Loucy (cell line): ENCODE measurements at regions not wholly inside any gene's neighbourhood (a gene's known extent, or its start where the extent isn't known, plus 50 kb on each side); places are given as distances from the start of the nearest gene placed in this dataset.

ENCODE experiments used
- H2AFZ ChIP-seq: fragments of 200-600 bp; sonication (generic); 2 replicates; pipeline ENCODE4 v1.6.0; 2016; ENCODE audit warnings: antibody characterized with exemption, mild to moderate bottlenecking, low read length, moderate library complexity
- H3F3A ChIP-seq: fragments of 200-600 bp; 2 replicates; pipeline ENCODE4 v1.6.0; 2016; ENCODE audit warnings: antibody characterized with exemption, low read depth, mild to moderate bottlenecking
- H3K27me3 ChIP-seq: fragments of 200-600 bp; sonication (generic); 2 replicates; pipeline ENCODE4 v1.6.1; 2014; ENCODE audit warnings: low read length, mild to moderate bottlenecking; ENCODE audit not compliant: insufficient read depth, poor library complexity, severe bottlenecking
- H3K36me3 ChIP-seq: fragments of 200-600 bp; sonication (generic); 2 replicates; pipeline ENCODE4 v1.6.1; 2016; ENCODE audit warnings: low read length; ENCODE audit not compliant: insufficient read depth
- H3K4me1 ChIP-seq: fragments of 200-600 bp; sonication (generic); 2 replicates; pipeline ENCODE4 v1.5.1; 2014; ENCODE audit warnings: low read length, mild to moderate bottlenecking; ENCODE audit not compliant: insufficient read depth, poor library complexity, severe bottlenecking
- H3K4me2 ChIP-seq: fragments of 200-600 bp; sonication (generic); 2 replicates; pipeline ENCODE4 v1.6.0; 2014; ENCODE audit warnings: antibody characterized with exemption, low read length, low read depth, mild to moderate bottlenecking; ENCODE audit not compliant: poor library complexity, severe bottlenecking
- H3K4me3 ChIP-seq: fragments of 200-600 bp; sonication (generic); 2 replicates; pipeline ENCODE4 v1.5.1; 2014; ENCODE audit warnings: low read length, mild to moderate bottlenecking, mixed read lengths; ENCODE audit not compliant: poor library complexity, severe bottlenecking
- H3K79me2 ChIP-seq: fragments of 200-600 bp; sonication (generic); 2 replicates; pipeline ENCODE4 v1.6.1; 2014; ENCODE audit warnings: low read length; ENCODE audit not compliant: insufficient read depth
- H3K9ac ChIP-seq: fragments of 200-600 bp; sonication (generic); 2 replicates; pipeline ENCODE4 v1.6.0; 2014; ENCODE audit warnings: mild to moderate bottlenecking, low read depth, low read length, moderate library complexity; ENCODE audit not compliant: poor library complexity, severe bottlenecking
- H3K9me2 ChIP-seq: fragments of 200-600 bp; sonication (generic); replicated peaks from 2 replicates; pipeline ENCODE4 v1.6.1; 2016; ENCODE audit warnings: low read depth, low read length, mixed read lengths
- H3K9me3 ChIP-seq: fragments of 200-600 bp; sonication (generic); 2 replicates; pipeline ENCODE4 v1.6.1; 2014; ENCODE audit warnings: mild to moderate bottlenecking, antibody characterized with exemption, low read length, low read depth; ENCODE audit not compliant: insufficient read depth
- H4K20me1 ChIP-seq: fragments of 200-600 bp; sonication (generic); 2 replicates; pipeline ENCODE4 v1.6.0; 2014; ENCODE audit warnings: antibody characterized with exemption, low read length, mild to moderate bottlenecking; ENCODE audit not compliant: insufficient read depth, poor library complexity, severe bottlenecking
- CTCF ChIP-seq: fragments of 200-600 bp; sonication (generic); conservative IDR thresholded peaks from 2 replicates; pipeline ENCODE4 v1.5.1; 2014; ENCODE audit warnings: mild to moderate bottlenecking, antibody characterized with exemption, low read length
- EZH2phosphoT487 ChIP-seq: fragments of 200-600 bp; IDR thresholded peaks from 2 replicates; pipeline ENCODE4 v1.6.1; 2018; ENCODE audit warnings: antibody characterized with exemption, mild to moderate bottlenecking, moderate library complexity, borderline replicate concordance

GRCh38 chr3:82581350-82581749, 819.9 kb upstream of the GBE1 start:
- no peaks in the 10 kb centered on the region for H3K27me3 ChIP-seq
- H2AFZ ChIP-seq, result no peak overlapping the region
- no peak overlapping the region for H3K4me3 ChIP-seq
- no peak for TF ChIP-seq EZH2phosphoT487
- TF ChIP-seq CTCF, result no peak
- no peaks in the 10 kb centered on the region for H3K36me3 ChIP-seq
- no peak overlapping the region for H3K9ac ChIP-seq
- H3K9me2 ChIP-seq, result no peaks in the 10 kb centered on the region
- no peaks in the 10 kb centered on the region for H3K9me3 ChIP-seq
- no peaks in the 10 kb centered on the region for H3F3A ChIP-seq
- H3K79me2 ChIP-seq, result no peaks in the 10 kb centered on the region
- no peak overlapping the region for H3K4me2 ChIP-seq
- H3K4me1 ChIP-seq, result no peaks in the 10 kb centered on the region
- no peaks in the 10 kb centered on the region for H4K20me1 ChIP-seq

- no peak for TF ChIP-seq EZH2phosphoT487
- no peak for TF ChIP-seq CTCF
- H4K20me1 ChIP-seq, result no peaks in the 10 kb centered on the region
- H3K9me3 ChIP-seq, result no peaks in the 10 kb centered on the region
- no peak overlapping the region for H3K9ac ChIP-seq
- H3K79me2 ChIP-seq, result no peaks in the 10 kb centered on the region
- no peak overlapping the region for H3K4me3 ChIP-seq
- H3K4me2 ChIP-seq, result no peak overlapping the region
- H3K36me3 ChIP-seq, result no peaks in the 10 kb centered on the region
- no peaks in the 10 kb centered on the region for H3K9me2 ChIP-seq
- no peaks in the 10 kb centered on the region for H3K27me3 ChIP-seq
- no peaks in the 10 kb centered on the region for H3F3A ChIP-seq
- H2AFZ ChIP-seq, result no peak overlapping the region
- H3K4me1 ChIP-seq, result no peaks in the 10 kb centered on the region
Measured at GRCh38 chr3:82572721-82573120, 811.3 kb upstream of the GBE1 start.

GRCh38 chr3:82568776-82569338, 807.4 kb upstream of the GBE1 start:
- Histone ChIP-seq H3F3A (no peaks in the 10 kb centered on the region), H3K4me1 (no peaks in the 10 kb centered on the region), H3K9me2 (no peaks in the 10 kb centered on the region), H2AFZ (no peak overlapping the region), H3K4me2 (no peak overlapping the region), H3K79me2 (no peaks in the 10 kb centered on the region), H3K9ac (no peak overlapping the region), H3K4me3 (no peak overlapping the region), H4K20me1 (no peaks in the 10 kb centered on the region), H3K27me3 (no peaks in the 10 kb centered on the region), H3K9me3 (no peaks in the 10 kb centered on the region), H3K36me3 (no peaks in the 10 kb centered on the region)
- TF ChIP-seq CTCF, result no peak
- TF ChIP-seq EZH2phosphoT487, result no peak
